Muscle of leg (tissue), 3 donors: ENCODE measurements at regions not wholly inside any gene's neighbourhood (a gene's known extent, or its start where the extent isn't known, plus 50 kb on each side); places are given as distances from the start of the nearest gene placed in this dataset.
"Not testable (repeated sequence)": the region's sequence is repeated elsewhere in the genome, so short reads cannot be mapped to it uniquely, and the experiment has no call there.

ENCODE experiments used
- DNase-seq: peaks from one replicate; pipeline ENCODE4 v3.0.0; 2013
- H3K27ac ChIP-seq: one replicate; pipeline ENCODE4 v1.5.1; 2013; ENCODE audit warnings: mild to moderate bottlenecking, low read length, control low read depth
- H3K27me3 ChIP-seq: one replicate; pipeline ENCODE4 v1.6.1; 2013; ENCODE audit warnings: low read length; ENCODE audit not compliant: control insufficient read depth, insufficient read depth
- H3K36me3 ChIP-seq: one replicate; pipeline ENCODE4 v1.6.1; 2013; ENCODE audit warnings: low read length; ENCODE audit not compliant: control insufficient read depth, insufficient read depth
- H3K4me1 ChIP-seq: one replicate; pipeline ENCODE4 v1.6.1; 2013; ENCODE audit warnings: low read length; ENCODE audit not compliant: control insufficient read depth, insufficient read depth
- H3K4me3 ChIP-seq: one replicate; pipeline ENCODE4 v1.5.1; 2013; ENCODE audit warnings: low read length, control low read depth
- H3K9me3 ChIP-seq: replicated peaks from 2 replicates; pipeline ENCODE4 v1.6.1; 2013; ENCODE audit warnings: low read depth, low read length; ENCODE audit not compliant: control insufficient read depth
- WGBS: methylation state at CpG from one replicate; pipeline ENCODE4 v1.1.5; 2013; ENCODE audit warnings: missing lambda C conversion rate; ENCODE audit not compliant: insufficient coverage; 5-methylcytosine and 5-hydroxymethylcytosine counted together

- no peaks in the 10 kb centered on the region for H3K9me3 ChIP-seq
- no peaks in the 10 kb centered on the region for H3K4me1 ChIP-seq
- no peak overlapping the region for H3K4me3 ChIP-seq
- no peaks in the 10 kb centered on the region for H3K36me3 ChIP-seq
- no peak for DNase-seq
- H3K27ac ChIP-seq, result no peak overlapping the region
- no peaks in the 10 kb centered on the region for H3K27me3 ChIP-seq
- 88% methylated on average over 4 of the region's 6 CpGs for WGBS
These were observed 271.6 kb downstream of the MED10 start for GRCh38 chr5:6106756-6107155.

DNA sequence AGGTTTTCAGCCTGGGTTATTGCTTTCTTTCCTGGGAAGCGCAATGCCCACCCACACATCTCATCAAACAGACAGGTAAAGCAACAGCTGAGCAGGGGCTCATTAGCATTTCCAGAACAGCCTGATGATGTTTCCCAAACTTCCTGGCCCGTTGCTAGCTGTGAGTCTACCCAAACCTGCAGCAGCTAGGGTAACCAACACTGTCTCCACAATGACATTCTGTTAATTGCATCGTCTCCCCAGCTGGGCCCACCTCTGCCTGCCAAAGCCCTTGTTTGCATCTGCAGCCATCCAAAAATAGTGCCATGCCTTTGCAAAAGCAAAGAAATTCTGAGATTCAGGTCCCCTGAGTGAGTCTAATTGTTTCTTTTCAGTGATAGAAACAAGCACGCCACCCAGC is 273.0 kb downstream of the MED10 start:
- no peak overlapping the region for H3K4me3 ChIP-seq
- no peaks in the 10 kb centered on the region for H3K4me1 ChIP-seq
- DNase-seq, result no peak
- H3K9me3 ChIP-seq, result no peaks in the 10 kb centered on the region
- no peaks in the 10 kb centered on the region for H3K36me3 ChIP-seq
- H3K27me3 ChIP-seq, result no peaks in the 10 kb centered on the region
- H3K27ac ChIP-seq, result no peak overlapping the region
- WGBS, result 59% methylated on average over 4 of the region's 4 CpGs

GRCh38 chr5:6096101-6096500 is 282.2 kb downstream of the MED10 start:
- Histone ChIP-seq H3K27ac (no peak overlapping the region), H3K27me3 (no peaks in the 10 kb centered on the region), H3K4me3 (no peak overlapping the region), H3K36me3 (no peaks in the 10 kb centered on the region), H3K4me1 (no peaks in the 10 kb centered on the region), H3K9me3 (no peaks in the 10 kb centered on the region)
- no peak for DNase-seq
- 0% methylated on average over 1 of the region's 3 CpGs for WGBS

DNA sequence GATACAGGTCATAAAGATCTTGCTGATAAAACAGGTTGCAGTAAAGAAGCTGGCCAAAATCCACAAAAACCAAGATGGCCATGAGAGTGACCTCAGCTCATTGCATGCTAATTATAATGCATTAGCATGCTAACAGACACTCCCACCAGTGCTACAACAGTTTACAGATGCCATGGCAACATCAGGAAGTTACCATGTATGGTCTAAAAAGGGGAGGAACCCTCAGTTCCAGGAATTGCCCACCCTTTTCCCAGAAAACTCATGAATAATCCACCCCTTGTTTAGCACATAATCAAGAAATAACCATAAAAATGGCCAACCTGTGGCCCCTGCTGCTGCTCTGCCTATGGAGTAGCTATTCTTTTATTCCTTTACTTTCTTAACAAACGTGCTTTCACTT is 284.2 kb downstream of the MED10 start:
- not testable (repeated sequence) for H3K27me3 ChIP-seq, H3K27ac ChIP-seq, DNase-seq, H3K4me3 ChIP-seq, H3K9me3 ChIP-seq, H3K4me1 ChIP-seq, H3K36me3 ChIP-seq
- WGBS, result 71% methylated on average over 1 of the region's 1 CpG

DNA sequence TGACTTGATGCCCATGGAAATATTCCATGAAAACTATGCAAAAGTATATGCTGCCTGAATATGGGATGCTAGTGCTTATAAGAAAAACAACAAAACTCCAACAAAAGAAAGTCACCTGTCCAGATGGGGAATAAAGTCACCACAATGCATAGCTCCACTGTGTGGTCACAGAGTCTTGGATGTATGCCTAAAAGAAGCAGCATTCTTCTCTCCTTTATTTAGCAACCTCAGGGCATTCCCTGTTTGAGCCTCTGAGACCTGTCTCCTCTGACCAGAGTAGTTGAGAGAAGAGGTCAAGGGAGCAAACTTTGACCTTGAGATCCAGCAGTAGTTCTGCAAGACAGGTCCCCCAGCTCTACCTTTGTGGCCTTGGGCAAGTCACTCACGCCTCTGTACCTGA is 287.5 kb downstream of the MED10 start:
- H3K27me3 ChIP-seq, result no peaks in the 10 kb centered on the region
- 70% methylated on average over 1 of the region's 1 CpG for WGBS
- H3K4me3 ChIP-seq, result no peak overlapping the region
- H3K27ac ChIP-seq, result no peak overlapping the region
- H3K9me3 ChIP-seq, result no peaks in the 10 kb centered on the region
- no peaks in the 10 kb centered on the region for H3K4me1 ChIP-seq
- no peaks in the 10 kb centered on the region for H3K36me3 ChIP-seq
- no peak for DNase-seq

- Histone ChIP-seq H3K36me3 (no peaks in the 10 kb centered on the region), H3K27ac (no peak overlapping the region), H3K4me3 (no peak overlapping the region), H3K27me3 (no peaks in the 10 kb centered on the region), H3K4me1 (no peaks in the 10 kb centered on the region), H3K9me3 (no peaks in the 10 kb centered on the region)
- no peak for DNase-seq
- 49% methylated on average over 4 of the region's 6 CpGs for WGBS
These were observed 288.2 kb downstream of the MED10 start for GRCh38 chr5:6090079-6090654.

GRCh38 chr5:6088706-6089105 is 289.6 kb downstream of the MED10 start:
- Histone ChIP-seq H3K9me3 (no peaks in the 10 kb centered on the region), H3K27me3 (no peaks in the 10 kb centered on the region), H3K4me3 (no peak overlapping the region), H3K36me3 (no peaks in the 10 kb centered on the region), H3K4me1 (no peaks in the 10 kb centered on the region), H3K27ac (no peak overlapping the region)
- WGBS, result 67% methylated on average over 1 of the region's 2 CpGs
- DNase-seq, result no peak

DNA sequence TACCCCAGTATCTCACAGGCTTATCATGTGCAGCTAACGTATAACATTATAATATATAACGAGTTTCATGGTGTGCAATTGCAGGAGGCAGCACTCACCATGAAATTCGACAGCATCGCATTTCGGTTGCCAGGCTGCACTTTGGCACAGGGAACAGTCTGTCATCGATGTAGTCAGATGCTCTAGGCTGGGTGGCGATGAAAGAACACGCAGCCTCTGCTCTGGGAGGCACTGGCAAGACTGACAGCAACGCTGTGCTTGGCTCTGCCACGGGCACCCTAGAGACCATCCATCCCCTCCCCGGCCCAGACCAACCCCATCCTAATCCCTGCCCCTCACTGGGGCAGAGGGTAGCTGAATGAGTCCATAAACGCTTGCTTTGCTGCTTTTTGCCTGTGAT is 290.8 kb downstream of the MED10 start:
- H3K27ac ChIP-seq, result no peak overlapping the region
- H3K4me3 ChIP-seq, result no peak overlapping the region
- H3K27me3 ChIP-seq, result no peaks in the 10 kb centered on the region
- 84% methylated on average over 10 of the region's 12 CpGs for WGBS
- DNase-seq, result no peak
- no peaks in the 10 kb centered on the region for H3K9me3 ChIP-seq
- H3K4me1 ChIP-seq, result no peaks in the 10 kb centered on the region
- H3K36me3 ChIP-seq, result no peaks in the 10 kb centered on the region

DNA sequence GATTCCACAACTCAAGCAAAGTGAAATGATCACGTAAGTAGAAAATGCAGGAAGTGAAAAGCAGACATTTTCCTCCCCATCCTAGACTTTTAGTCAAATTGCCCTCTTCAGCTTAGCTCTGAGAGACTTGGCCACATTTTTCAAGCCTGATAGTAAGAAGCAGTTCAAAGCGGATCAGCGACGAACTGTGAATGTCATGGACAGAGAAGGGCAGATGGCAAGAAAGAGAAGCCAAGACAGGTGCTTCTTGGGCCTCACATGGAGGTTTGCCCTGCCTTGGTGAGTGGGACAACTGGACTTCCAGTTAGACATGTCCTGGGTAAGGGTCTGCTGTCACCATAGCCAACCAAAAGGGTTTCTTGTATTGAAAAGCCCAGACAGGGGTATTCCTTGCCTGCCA is 291.5 kb downstream of the MED10 start:
- no peak overlapping the region for H3K27ac ChIP-seq
- no peaks in the 10 kb centered on the region for H3K4me1 ChIP-seq
- 88% methylated on average over 3 of the region's 4 CpGs for WGBS
- H3K27me3 ChIP-seq, result no peaks in the 10 kb centered on the region
- no peak for DNase-seq
- H3K36me3 ChIP-seq, result no peaks in the 10 kb centered on the region
- no peak overlapping the region for H3K4me3 ChIP-seq
- no peaks in the 10 kb centered on the region for H3K9me3 ChIP-seq

- H3K4me1 ChIP-seq, result no peaks in the 10 kb centered on the region
- H3K27me3 ChIP-seq, result no peaks in the 10 kb centered on the region
- no peaks in the 10 kb centered on the region for H3K36me3 ChIP-seq
- H3K4me3 ChIP-seq, result no peak overlapping the region
- 84% methylated on average over 3 of the region's 9 CpGs for WGBS
- no peak for DNase-seq
- H3K9me3 ChIP-seq, result no peaks in the 10 kb centered on the region
- no peak overlapping the region for H3K27ac ChIP-seq
These were observed 292.9 kb downstream of the MED10 start for GRCh38 chr5:6085341-6085860.

- no CpG with 5 or more reads among the region's 2 CpGs for WGBS
- Histone ChIP-seq H3K27me3 (no peaks in the 10 kb centered on the region), H3K36me3 (no peaks in the 10 kb centered on the region), H3K27ac (no peak overlapping the region), H3K4me3 (no peak overlapping the region), H3K4me1 (no peaks in the 10 kb centered on the region), H3K9me3 (no peaks in the 10 kb centered on the region)
- no peak for DNase-seq
These were observed 293.5 kb downstream of the MED10 start for GRCh38 chr5:6084836-6085235.
